GM21515 (cell line): ENCODE measurements at regions not wholly inside any gene's neighbourhood (a gene's known extent, or its start where the extent isn't known, plus 50 kb on each side); places are given as distances from the start of the nearest gene placed in this dataset.

Experiments used
- ATAC-seq: cut with Tn5 transposase; IDR thresholded peaks from one replicate; pipeline ENCODE4 v1.9.1; 2021; ENCODE audit not compliant: unreplicated experiment

DNA sequence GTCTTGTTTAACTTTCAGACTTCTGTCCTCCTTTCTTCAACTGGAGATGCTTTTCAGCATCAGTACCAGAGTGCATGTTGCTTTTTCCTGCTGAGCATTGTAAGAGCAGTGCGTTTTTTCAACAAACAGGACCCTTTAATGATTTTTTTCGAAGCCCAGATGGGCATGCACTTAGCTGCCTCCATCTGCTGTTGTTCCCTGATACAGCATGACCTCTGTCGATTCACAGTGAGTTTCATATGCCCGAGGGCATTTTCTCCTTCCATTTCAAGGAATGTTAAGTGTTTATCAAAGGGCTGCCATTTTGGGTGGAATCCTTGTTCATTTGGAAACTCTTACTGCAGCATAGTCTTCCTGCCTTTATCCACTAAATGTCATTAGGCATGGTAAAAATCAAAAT, 428.6 kb downstream of the DTHD1 start:
- ATAC-seq, result no peak

DNA sequence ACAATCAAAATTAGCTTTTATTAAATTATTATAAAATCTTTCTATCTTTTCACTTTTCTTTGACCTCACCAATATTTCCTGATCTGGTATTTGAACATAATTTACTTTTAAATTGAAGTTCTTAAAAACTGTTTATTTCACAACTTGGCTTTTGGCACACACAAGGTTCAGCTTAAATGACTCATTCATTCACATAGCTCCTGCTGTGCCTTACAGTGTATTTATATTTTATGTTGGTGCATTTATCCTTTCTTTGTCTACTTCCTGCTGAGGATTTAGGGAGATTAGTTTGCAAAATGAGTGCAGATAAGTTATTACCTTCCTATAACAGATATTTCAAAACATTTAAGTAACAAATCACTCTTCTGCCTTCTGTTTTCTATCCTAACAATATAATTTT, 430.6 kb downstream of the DTHD1 start:
- no peak for ATAC-seq

GRCh38 chr4:36716874-36717273, 435.5 kb downstream of the DTHD1 start:
- ATAC-seq, result no peak

DNA sequence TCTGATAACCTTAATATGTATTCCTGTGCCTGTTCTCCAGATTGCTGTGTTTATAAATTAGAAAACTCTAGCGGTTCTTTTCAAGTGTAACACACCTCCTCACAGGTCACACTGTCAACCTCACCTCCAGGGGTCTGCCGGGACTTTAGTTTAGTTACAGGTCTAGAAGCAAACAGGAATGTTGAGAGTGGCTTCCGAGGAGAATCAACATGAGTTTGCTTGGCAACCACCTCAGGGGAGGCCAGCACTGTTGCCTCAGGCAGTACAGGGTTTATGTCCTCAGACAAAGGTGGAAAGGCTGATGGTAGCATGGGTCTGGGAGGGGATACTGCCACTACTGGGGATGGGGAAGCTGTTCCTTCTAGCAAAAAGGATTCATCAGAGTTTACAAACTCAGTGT, 438.0 kb downstream of the DTHD1 start:
- ATAC-seq, result no peak

- ATAC-seq, result no peak
Observed at GRCh38 chr4:36722986-36723385, 441.6 kb downstream of the DTHD1 start.

DNA sequence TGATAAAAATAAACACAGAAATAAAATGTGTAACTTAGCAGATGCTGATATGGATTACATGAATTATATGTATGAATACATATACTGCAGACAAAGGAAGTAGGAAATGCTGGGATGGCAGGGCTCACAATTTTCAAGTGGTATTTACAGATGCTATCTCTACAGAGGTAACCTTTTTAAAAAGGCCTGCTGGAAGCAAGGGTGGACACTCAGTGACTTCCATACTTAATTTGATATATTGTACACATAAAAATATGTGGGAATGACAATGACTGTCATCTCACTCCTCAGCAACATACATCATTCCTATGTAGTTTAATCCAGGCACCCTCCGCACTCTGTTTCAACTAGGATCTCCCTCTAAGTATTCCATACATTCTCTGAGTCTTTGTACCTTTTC, 452.9 kb downstream of the DTHD1 start:
- ATAC-seq, result no peak

DNA sequence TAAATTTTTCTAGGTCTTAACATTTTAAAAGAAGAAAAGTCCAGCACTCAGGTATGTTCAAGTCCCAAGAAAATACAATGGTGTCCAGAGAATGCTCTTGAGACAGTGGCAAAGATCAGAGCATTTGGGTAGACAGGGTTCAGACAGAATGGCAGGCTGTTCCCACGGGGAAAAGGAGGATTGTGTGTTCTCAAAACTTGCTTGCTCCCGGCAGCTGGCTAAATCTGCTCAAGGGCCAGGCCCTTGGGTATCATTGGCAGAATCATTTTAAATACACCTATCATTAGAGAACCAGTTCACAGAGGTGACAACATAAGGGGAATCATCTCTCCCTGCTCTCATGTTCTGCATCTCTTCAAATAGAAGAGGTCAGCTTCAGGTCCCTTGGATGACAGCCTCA, 456.3 kb downstream of the DTHD1 start:
- ATAC-seq, result no peak

DNA sequence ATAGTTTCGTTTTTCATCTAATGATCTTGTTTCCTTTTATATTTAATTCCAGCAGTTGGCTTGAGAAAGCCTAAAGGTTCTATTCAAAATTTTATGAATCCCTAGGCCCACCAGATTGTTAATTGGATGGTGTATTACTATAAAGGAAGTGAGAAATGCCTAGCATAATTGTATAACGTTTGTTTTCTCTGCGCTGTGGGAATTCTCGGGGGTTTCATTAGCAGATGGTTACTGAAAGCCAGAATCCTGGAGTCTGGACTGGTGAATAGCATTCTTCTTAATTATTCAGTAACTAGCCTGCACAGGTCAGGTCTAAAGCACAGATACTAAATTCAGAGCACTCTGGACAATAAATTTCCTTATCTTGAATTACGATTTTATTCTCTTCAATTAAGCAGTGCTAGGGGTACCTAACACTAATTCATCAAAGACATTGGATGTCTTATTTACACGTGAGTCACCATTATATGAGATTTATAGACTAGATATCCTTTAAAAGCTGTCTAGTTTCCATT, 459.4 kb downstream of the DTHD1 start:
- no peak for ATAC-seq

GRCh38 chr4:36747277-36748129, 466.1 kb downstream of the DTHD1 start:
- no peak for ATAC-seq

DNA sequence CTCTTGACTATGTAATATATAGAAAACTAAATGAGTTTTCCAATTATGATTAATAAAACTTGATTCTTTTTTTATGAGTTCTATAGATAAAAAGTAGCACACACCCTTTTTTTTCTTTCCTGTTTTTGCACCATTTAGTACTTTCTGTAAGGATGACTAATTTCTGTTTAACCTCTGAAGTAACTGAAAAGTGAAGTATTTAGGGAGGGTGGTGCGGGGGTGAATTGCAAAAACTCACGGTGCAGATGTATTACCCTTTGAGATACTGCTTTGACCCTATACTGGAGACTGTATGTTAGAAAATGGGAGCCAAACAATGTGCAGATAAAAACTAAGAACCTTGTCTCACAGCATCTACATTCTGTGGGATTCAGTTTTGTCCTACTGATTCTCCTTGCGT, 471.6 kb downstream of the DTHD1 start:
- ATAC-seq, result no peak

GRCh38 chr4:36757580-36758311, 476.3 kb downstream of the DTHD1 start:
- no peak for ATAC-seq

- ATAC-seq, result no peak
Observed at GRCh38 chr4:36758312-36759178, 477.1 kb downstream of the DTHD1 start.

GRCh38 chr4:36761607-36762006, 480.2 kb downstream of the DTHD1 start:
- no peak for ATAC-seq

GRCh38 chr4:36763814-36764213, 480.7 kb upstream of the NWD2 start:
- no peak for ATAC-seq

DNA sequence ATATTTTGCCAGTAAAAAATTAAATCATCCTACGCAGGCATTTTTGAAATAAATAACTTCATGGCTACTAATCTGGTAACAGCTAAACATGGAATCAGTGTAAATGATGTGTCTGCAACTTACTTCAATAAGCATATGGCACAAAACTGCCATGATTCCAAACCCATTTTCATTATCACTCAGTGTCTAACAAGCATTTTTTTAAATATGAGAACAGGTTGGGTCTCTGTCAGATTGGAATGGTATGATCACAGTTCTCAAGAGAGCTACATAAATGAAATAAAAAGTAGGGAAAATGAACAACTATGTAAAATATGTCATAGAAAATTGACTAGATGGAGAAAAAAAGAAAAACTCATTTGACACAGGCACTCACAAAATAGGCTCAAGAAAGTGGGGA, 476.9 kb upstream of the NWD2 start:
- ATAC-seq, result no peak

DNA sequence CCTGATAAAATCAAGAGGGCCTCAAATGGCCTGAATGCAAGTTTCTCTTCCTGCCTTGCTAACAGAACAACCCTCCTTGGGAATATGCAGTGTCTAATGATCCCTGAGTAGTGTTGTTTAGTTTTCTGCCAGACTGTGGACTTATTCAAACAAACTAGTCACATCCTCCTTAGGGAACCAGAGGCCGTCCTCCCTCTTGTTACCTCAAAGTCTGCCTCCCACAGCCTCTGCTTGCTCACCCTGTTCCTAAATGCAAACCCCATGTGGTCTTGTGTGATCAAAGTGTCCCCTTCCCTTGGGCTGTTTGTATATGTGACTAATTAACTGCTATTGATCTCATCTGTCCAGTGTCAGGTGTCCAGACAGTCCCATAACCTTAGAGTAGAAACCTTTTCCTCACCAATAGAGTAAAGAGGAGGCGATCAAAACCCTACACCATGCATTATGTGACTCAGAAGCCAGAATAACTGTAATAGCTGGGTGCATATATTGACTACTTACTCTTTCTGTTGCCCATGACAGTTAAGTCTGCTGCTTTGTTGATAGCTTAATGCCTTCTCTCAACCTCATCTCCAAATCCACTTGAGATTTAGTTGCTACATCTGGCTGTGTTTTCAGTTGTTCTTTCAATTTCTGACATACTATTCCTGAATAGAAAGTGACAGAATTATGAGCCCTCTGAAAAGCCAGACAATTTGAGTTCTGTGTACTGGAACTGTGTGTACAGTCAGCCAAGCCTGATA, 473.0 kb upstream of the NWD2 start:
- ATAC-seq, result no peak

GRCh38 chr4:36772154-36772516, 472.4 kb upstream of the NWD2 start:
- no peak for ATAC-seq

- ATAC-seq, result no peak
Observed at GRCh38 chr4:36773467-36773866, 471.1 kb upstream of the NWD2 start.

GRCh38 chr4:36775544-36775943, 469.0 kb upstream of the NWD2 start:
- no peak for ATAC-seq

GRCh38 chr4:36779601-36780000, 464.9 kb upstream of the NWD2 start:
- no peak for ATAC-seq

DNA sequence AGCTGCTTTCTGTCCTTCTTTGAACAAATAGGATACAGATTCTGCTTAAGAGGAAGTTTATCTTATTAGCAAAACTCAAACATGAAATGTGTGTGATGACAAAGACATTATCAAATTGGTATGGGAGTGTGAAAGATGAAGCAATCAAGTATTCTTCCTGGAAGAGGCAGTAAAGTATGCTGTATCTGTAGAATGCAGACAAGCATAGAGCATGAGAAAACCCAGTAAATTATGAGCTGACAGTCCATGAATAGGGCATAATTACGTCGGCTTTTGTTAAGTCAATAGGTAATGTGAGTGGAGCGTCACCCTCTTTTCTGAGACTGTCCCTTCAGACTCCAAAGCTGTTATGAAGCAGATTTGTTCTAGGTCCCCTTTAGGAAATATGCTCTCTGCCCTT, 458.6 kb upstream of the NWD2 start:
- ATAC-seq, result no peak
